ENCODE measurements at regions not wholly inside any gene's neighbourhood (a gene's known extent, or its start where the extent isn't known, plus 50 kb on each side); places are given as distances from the start of the nearest gene placed in this dataset.

DNA sequence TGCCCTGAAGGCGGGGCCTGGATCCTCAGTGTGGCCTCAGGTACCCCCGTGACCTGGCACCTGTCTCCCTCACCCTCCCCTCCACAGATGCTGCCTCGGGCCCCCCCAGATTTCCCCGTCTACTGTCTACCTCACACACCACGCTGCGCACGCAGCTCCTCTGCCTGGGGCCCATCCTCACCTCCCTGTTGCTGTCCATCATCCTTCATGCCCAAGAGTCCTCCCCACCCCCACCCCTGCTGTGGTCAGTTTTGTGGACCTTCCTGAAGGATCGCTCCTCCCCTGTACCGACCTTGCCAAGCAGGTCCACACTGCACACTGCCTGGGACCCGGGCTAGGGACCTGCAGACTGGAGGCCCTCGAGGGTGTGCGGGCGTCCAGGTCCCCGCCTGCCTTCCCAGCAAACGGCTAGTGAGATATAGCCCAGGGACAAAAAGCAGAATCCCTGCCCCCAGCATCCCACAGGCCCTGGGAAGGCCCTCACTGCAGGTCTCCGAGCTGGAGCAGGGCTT lies 197.4 kb upstream of the DIO3 start:
- DNase-seq: no peak

- DNase-seq: no peak
Observed at GRCh38 chr14:101364503-101365328, 196.6 kb upstream of the DIO3 start.

DNA sequence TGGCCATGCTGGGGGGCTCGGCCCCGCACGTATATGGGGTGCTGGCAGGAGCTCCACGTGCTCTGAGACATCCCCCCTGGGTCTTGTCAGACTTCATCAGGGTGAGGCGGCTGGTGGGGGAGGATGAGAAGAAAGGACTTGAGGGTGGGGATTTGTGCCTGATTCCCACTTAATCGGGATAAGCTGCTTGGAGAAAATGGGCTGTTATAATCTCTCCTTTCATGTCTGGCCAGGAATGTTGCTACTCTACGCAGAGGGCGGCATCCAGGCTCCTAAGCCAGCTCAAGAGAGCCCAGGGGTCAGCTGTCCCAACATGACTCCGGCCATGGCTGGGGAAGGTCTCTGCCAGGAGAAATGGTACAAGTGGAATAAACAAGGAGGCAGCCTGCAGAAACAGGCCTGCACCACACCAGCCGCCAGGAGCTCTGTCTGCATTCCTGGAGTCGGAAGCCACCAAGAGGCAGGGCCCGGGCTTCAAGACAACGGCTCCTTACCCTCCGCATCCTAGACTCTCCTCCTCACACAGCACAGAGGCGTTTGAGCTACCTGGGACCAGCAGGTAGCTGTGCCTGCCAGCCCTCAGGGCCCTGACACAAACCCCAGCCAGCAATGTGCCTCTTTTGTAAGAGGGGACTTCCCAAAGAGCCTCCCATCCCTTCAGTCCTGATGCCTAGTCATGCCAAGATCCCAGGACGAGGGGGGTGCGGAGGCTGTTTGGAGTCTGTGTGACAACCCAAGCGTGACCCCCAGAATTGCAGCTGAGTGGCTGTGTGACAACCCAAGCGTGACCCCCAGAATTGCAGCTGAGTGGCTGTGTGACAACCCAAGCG lies 195.8 kb upstream of the DIO3 start:
- DNase-seq: no peak

DNA sequence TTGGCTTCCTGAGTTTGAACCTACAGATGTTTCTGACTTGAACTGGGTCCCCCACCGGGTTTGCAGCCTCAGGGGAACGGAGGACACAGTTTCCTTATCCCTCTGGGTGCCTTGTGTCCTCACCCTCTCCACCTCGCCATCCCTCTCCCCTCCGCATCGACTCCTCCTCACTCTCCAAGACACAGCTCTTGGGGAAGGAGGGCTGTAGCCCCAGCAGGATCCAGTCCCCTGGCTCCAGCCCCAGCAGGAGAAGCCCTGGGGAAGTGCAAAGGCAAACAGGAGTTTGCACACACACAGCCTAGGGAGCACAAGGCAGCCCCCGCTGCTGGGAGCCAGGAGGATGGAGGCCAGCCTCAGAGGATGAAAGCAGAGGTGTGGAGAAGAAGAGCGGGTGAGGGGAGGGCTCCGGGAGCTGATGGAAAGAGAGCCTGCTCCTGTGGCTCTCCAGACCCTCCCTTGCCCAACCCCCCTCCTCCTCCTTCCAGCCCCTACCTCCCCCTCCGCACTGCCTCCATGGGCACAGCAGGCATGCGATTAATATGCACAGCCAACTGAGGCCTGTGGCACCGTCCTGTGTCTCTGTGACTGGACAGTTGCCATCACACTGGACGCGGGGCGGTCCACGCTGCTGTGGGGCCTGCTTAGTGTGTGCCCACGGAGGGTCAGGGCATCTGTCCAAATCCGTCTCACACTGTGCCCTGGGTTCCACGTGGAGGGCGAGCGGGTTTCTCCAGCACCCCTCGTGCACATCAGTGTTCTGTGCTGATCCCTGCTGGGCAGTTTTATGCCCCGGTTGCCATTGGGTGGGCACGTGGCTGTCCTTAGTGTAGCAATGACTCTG lies 193.7 kb upstream of the DIO3 start:
- DNase-seq: no peak

- DNase-seq: no peak
Observed at GRCh38 chr14:101368629-101369028, 192.7 kb upstream of the DIO3 start.

DNA sequence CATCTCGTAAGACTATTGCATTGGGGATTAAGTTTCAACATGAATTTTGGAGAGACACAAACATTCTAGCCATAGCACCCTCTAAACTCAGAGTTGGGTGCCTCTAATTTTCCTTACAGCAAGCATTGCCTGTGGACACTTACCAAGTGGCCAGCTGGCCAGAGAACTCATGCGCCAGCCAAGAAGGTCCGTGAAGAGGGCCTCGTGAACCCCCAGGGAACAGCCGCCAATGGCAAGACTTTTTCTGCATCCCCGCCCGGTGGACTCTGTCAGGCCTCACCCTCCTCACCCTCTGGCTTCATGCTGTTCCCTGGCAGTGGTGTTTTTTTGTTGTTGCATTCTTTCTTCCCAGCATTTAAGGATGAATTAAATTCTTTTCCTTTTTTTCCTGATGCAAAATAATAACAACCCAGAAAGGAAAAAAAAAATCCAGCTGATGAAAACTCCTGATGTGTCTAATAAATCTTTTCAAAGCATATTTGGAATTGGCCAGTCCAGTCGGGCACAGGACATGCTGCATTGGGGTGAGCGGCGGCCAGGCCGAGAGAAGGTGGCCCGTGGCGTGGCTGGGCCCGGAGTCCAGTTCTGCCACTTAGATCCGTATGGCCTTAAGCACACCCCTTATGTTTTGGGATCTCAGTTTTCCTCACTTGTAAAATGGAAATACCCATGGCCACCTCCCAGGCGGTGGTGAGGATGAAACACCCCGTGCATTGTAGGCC lies 191.9 kb upstream of the DIO3 start:
- DNase-seq: no peak

- no peak for DNase-seq
Observed at GRCh38 chr14:101369916-101370592, 191.2 kb upstream of the DIO3 start.

GRCh38 chr14:101370593-101371569 lies 190.4 kb upstream of the DIO3 start:
- DNase-seq: no peak

DNA sequence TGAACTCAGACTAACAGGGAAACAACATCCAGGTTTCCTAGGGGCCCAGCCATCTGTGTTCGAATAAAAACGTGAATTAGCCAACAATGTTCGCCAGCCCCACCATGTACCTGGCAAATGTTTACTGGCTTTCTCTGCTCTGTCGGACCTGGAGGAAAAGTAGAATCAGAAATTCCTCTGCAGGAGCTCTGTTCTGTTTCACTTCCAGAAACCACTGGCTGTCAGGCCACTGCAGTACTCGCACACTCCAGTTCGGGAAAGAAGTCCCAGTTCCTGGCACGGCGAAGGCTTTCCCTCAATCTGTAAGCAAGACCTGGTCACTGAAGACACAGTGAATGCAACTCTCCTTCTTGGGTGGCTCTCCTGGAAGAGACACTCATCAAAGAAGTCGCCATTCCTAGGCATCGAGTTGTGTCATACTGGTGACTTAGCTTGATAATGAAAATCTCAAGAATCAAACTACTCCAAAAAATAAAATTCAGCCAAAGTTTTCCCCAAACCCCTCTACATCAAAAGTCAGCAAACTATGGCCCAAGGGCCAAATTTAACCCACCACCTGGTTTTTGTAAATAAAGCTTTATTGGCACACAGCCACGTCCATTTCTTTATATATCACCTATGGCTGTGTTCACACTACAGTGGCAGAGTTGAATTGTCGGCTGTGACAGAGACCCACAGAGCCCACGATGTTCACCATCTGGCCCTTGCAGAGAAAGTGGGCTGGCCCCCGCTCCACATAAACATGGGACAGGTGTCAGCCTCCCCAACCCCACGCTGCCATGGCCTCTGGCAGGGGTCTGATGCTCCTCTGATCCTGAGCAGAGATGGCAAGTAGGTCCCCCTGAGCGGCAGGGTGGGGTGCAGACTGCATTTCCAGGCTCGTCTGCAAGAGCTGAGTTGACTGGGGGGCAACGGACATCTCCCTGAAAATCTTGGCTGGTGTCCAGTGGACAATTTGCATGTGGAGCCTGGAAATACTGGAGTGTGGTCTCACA lies 189.2 kb upstream of the DIO3 start:
- DNase-seq: no peak

DNA sequence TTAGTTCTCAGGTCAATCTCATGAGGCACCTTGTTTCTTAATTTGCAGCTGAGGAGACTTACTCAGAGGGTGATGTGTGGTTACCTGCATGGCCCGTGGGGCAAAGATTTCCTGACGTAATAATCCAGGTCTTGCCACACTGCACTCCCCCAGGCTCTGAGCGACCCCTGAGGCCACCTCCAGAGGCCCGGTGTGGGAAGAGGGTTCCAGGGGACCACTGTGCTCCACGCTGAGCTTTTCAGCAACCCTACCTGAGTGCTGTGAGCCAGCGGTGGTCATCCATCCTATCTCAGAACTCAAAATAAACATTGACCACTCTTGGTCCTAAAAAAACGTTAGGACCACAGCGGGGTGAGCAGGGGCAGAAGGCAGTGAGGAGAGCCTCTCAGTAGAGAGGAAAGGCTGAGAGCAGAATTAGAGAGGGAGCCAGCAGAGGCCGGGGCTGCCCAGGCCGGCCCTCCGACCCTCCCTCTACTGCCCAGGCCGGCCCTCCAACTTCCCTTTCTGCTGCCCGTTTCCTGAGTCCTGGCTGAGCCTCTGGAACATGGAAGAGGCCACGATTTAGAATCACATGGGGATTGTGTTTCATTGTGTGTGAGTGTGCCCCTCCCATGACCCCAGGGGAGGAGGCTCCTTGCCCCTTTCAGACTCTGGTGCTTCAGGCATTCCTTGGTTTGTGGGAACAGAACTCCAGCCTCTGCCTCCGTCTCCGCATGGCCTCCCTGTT lies 188.2 kb upstream of the DIO3 start:
- no peak for DNase-seq

DNA sequence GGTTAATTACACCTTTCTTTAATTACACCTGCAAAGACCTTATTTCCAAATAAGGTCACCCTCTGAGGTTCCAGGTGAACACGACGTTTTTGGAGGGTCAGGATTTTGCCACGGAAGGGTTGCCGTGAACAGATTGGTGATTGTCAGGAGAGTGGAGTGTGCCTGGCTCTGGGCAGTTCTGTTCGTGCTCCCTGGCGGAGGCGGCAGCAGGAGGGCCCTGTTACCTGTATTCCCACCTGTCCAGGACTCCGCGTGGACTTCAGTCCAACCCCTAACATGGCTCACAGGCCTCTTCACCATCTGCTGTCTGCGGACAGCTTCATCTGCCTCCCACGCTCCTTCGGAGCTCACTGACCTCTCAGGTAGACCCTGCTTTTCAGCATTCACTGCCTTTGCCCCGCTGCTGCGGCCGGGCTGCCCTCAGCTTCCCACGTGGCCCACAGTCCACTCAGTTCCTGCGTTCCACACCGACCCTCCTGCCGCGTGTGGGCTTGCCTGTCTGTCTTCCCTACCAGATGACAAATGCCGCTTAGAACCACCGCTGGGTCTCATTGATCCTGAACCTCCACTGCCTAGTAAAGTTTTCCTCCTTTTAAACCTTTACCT lies 187.5 kb upstream of the DIO3 start:
- DNase-seq: no peak

DNA sequence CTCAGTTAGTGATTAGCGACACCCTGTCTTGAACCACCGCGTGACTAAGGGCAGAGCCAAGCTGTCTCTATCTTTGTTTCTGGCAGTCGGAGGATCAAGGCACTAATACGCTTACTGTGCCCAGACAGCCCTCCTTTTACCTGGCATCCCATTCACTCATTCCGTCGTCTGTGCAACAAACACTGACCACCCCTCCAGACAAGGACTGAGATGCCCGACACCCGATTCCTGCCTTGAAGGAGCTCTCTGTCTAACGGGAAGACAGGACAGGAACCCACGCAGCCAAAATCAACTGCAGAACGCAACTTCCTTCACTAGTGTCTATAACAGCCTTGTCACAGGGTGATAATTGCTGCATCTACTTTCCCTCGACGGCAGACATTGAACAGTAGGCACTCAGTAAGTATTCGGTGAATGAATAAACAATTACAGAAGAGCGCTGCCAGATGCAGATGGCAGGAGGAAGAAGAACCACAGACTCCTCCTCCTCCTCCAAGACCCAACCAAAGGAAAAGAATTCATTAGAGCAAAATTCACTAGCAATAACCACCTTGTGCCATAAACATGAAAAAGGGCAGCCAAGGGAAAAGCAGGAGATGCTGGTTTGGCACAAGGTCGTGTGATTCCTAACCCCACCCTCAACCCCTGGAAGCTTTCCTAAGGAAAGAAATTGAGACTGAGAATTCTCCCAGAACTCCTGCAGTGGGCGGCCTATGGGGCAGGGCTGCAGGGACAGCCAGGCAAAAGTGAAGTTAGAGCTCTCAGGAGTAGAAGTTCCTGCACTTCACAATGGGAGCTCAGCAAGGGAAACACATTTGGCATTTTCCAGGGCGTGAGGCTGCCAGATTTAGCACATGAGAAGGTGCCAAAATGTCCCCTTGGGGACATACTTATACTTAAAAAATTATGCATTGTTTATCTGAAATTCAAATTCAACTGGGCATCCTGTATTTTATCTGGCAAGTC lies 186.6 kb upstream of the DIO3 start:
- DNase-seq: no peak

- DNase-seq: no peak
Observed at GRCh38 chr14:101377069-101377468, 184.2 kb upstream of the DIO3 start.

DNA sequence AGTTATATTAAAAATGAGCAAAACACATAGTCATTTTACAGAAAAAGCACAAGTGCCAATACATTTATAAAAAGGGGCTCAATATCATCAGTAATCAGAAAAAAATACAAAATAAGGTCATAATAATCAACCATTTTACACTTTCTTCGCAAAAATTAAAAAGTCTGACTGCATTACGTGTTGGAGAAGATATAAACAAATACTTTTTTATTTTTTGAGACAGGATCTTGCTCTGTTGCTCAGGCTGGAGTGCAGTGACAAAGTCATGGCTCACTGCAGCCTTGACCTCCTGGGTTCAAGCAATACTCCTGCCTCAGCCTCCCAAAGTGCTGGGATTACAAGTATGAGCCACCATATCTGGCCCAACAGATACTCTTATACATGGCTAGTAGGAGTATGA lies 181.5 kb upstream of the DIO3 start:
- no peak for DNase-seq

DNA sequence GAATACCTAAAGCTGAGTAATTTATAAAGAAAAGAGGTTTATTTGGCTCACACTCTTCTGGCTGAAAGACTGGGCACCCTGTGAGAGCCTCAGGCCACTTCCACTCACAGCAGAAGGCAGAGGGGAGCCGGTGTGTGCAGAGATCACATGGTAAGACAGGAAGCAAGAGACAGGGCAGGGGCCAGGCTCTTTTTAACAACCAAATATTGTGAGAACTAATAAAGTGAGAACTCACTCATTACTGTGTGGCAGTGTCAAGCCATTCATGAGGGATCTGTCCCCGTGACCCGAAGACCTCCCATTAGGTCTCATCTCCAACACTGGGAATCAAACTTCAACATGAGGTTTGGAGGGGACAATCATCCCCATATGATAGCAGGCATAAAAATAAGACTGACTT lies 180.8 kb upstream of the DIO3 start:
- DNase-seq: no peak

GRCh38 chr14:101380940-101381339 lies 180.4 kb upstream of the DIO3 start:
- DNase-seq: no peak

Measured in SW 1271 (cell line).